OCI-M1 (cell line): ENCODE measurements at regions not wholly inside any gene's neighbourhood (a gene's known extent, or its start where the extent isn't known, plus 50 kb on each side); places are given as distances from the start of the nearest gene placed in this dataset.

Experiments
- DNase-seq: peaks from one replicate; lab custom pipeline; 2025; lab: John Stamatoyannopoulos, UW

DNA sequence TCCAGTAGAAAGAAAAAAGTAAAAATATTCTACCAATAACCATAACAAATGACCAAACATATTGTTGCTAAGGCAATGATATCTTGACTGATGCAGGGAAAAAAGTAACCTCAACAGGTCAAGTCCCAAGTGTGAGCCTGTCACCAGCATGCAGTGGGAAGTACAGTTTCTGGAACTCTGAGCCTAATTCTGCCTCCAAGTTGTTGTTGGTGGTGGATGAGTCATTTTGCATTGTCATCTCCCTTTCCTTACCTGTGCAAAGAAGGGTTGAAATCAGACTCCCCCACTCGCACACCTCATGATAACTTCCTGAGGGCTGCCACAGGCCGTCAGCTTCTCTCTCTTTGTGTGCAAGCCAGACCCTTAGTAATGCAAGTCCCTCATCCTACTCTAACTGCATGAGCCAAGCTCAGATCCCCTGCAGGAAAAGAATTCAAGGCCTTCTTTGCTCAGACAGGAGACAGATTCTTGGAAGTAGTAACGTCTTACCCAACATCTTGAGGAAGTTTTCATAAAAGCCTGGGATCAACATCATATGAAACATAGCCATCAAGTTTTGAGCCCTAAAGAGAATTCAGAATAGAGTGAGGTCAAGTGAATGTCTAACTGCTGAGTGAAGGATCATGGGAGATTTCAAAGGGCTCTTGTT lies 207.6 kb upstream of the FOXA2 start:
- DNase-seq: no peak

DNA sequence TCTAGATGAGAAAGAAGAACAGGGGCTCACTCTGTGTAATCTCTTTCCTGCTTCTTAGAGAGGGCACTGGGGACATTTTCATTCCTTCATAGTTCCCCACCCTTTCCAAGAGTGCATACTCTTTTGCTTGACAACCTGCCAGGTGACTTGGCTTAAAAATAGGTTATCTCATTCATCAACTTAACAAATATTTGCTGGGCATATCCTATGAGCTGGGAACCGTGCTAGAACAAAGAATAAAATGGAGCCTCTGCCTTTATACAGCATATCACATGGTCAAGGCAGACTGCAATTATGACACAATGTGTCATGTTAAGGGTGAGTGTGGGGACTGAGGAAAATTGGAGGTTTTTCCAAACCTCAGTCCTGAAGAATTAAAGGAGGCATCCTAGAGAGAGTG lies 209.8 kb upstream of the FOXA2 start:
- DNase-seq: no peak

DNA sequence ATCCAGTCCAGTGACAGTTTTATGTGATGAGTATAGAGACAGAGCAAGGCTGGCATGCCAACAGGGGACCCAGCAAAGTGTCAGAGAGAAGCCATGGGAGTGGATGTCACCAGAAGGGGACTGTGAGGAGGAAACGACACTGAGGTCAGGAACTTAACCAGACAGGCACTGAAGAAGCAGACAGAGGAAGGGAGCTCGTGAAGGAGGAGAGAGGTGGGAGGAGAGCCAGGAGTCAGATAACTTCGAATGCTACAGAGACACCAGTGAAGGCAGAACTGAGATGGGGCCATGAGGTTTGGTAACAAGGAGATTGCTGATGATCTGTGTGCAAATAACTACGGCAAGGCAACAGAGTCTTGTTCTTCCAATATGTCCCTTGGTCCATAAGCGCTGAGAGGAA lies 211.1 kb upstream of the FOXA2 start:
- no peak for DNase-seq

- DNase-seq: no peak
Measured at GRCh38 chr20:22795871-22796270, 211.5 kb upstream of the FOXA2 start.

- DNase-seq: no peak
Measured at GRCh38 chr20:22796469-22797077, 212.2 kb upstream of the FOXA2 start.

GRCh38 chr20:22797103-22797502 lies 212.7 kb upstream of the FOXA2 start:
- DNase-seq: no peak

DNA sequence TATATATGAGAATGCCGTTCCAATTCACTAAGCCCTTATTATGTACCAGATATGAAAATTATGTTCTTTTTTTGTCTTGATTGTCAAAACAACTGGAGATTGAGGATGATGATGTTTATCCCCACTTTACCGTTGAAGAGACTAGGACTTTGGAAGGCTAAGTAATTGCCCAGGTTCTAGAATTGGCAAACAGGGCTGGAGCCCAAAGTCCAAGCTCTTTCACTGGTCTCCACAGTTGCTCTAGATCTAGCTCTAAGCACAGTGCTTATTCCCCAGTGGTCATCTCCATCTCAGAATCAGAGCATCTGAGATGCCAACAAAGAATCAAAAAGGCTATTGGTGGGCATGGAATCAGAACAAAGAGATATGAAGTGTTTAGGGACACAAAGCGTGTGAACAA lies 215.3 kb upstream of the FOXA2 start:
- DNase-seq: no peak

GRCh38 chr20:22800129-22800528 lies 215.8 kb upstream of the FOXA2 start:
- DNase-seq: no peak

DNA sequence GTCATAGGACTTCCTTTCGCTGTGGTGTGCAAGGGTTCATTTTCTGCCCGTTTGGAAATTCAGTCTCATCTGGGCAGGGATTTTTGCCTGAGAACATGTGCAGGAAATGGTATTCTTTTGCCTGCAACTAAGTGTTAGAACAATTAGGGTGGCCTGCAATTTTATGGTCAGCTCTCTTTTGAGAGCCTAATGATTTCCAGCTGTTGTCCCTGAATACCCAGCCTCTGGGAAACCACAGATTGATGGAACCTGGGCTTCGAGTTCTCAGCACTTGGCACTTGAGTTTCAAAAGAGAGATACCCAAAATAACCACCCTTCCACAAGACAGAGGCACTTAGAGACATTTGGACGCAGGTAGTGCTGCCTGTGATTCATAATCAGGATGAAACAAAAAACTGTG lies 217.2 kb upstream of the FOXA2 start:
- DNase-seq: no peak

DNA sequence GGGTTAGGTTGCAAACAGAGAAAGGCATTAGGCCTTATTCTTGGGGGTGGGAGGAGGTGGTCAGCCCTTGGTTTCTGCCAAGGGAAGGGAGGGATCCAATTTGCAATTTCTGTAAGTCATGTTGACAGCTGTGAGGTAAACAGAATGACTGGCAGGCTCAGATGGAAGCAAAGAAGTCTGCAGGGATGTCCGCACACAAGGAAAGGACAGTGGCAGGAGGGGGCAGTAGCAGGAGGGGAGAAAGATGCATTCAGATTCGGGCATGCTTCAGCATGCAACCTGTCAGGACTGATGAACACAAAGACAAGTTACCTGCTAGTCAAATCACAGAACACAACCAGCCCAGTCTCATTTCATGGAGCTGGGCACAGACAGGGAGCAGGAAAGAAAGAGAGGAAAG lies 217.9 kb upstream of the FOXA2 start:
- no peak for DNase-seq

DNA sequence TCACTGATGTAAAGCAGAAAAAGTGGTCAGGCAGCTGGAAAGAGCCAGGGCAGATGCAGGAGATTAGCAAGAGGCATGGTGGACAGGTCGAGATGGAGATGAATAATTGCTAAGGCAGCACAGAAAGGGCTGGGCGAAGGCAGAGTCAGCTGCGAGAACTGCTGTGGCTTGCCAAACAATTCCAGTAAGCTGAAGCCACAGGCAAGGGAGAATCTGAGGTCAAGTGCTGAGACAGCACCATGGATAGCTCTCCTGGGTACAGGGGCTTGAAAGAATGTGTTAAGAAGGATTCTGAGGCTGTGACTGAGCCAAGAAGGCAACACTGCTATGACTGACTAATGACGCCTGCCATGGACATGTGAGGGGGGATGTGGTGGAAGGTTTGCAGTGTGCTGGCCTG lies 220.8 kb upstream of the FOXA2 start:
- DNase-seq: peak; percentile 17

DNA sequence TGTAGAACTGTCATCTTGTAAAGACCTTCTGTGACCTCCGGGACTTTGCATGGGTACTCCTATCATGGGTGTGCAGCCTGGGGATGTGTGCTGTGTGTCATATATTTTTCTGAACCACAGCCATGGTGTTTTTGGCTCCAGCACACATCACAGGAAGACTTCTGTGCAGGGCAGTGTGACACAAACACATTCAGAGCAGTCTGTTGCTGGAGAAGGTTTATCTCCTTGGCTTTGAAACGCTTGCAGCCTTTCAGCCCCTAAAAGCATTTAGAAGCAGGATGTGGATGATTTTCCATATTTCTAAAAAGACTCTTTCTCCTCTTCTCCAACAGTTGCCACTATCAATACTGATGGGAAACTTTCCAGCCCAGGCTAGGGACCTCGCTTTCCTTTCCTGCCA lies 221.6 kb upstream of the FOXA2 start:
- no peak for DNase-seq

GRCh38 chr20:22807045-22807444 lies 222.7 kb upstream of the FOXA2 start:
- no peak for DNase-seq

- DNase-seq: no peak
Measured at GRCh38 chr20:22807646-22808244, 223.4 kb upstream of the FOXA2 start.

GRCh38 chr20:22808628-22809027 lies 224.3 kb upstream of the FOXA2 start:
- no peak for DNase-seq

DNA sequence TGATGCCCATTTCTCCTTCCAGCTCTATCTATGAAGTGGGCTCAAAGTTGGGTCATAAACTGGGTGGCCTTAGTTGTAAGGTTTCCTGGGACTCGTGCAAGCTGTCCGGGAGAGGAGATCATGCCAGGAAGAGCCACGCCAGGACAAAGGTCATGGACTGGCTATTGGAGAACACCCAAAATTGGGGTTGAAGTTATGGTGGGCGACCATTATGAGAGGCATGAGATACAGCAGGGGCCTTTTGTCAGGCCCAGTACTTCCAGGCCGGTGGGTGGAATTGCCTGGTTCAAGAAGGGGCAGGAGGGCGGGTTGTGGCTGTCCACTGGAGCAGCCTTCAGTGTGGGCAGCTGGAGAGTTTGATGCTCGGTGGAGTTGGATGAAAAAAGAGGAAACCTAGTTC lies 225.1 kb upstream of the SSTR4 start:
- no peak for DNase-seq

- no peak for DNase-seq
Measured at GRCh38 chr20:22810626-22811569, 224.2 kb upstream of the SSTR4 start.

DNA sequence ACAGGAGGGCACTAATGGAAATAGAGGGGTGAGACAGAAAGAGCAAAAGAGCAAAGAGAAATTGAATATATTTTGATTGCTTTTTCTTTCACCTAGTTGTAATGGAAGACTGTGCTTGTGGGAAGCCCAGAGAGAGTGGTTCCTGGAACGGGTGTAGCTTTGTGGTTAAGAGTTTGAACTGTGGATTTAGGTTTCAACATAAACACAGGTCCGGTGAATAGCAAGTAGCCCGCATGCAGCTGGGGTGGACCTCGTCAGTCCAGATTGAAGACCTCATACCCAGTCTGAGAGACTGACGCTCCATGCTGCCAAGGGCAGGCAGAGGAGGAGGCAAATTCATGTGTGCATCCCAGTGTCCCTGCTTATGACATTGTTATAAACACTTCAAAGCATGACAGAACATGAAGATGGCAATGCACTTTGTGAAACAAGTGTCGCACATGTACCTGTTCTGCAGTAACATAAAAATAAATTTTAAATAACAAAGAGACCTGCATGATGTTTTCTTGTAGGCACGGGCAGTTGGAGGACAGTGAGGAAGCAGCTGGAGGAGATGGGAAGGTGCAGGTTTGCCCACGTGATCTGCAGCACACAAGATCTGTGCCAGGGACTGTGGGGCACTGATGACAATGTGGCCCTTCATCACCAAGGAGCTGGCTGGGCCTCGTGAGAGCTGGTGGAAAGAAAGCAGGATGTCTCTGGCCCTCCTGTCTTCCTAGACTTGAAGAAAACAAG lies 220.5 kb upstream of the SSTR4 start:
- peak; percentile 9 for DNase-seq

GRCh38 chr20:22815206-22815551 lies 219.9 kb upstream of the SSTR4 start:
- no peak for DNase-seq

GRCh38 chr20:22815603-22816315 lies 219.4 kb upstream of the SSTR4 start:
- DNase-seq: peak; percentile 2

GRCh38 chr20:22818636-22819035 lies 216.5 kb upstream of the SSTR4 start:
- no peak for DNase-seq
